ENCODE measurements at regions not wholly inside any gene's neighbourhood (a gene's known extent, or its start where the extent isn't known, plus 50 kb on each side); places are given as distances from the start of the nearest gene placed in this dataset.
"Not testable (repeated sequence)": the region's sequence is repeated elsewhere in the genome, so short reads cannot be mapped to it uniquely, and the experiment has no call there.

DNA sequence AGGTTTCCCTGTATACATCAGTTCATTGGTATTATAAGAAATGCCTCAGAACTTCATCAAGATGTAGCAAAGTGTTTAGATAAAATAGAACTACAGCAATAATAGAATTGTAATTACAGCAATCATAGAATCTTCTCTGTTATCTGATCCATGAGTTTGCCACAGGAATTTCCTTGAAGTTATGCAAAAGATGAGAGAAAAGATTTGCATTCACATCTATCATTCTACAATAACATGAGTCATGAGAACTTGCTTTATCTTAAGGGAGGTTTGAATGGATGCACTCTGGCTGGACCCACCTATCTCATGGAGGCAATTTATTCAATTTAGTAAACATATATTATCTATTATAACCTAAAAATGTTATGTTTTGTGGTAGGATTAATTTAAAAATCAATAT lies 329.8 kb upstream of the EPHA7 start:
- DNase-seq = no peak

DNA sequence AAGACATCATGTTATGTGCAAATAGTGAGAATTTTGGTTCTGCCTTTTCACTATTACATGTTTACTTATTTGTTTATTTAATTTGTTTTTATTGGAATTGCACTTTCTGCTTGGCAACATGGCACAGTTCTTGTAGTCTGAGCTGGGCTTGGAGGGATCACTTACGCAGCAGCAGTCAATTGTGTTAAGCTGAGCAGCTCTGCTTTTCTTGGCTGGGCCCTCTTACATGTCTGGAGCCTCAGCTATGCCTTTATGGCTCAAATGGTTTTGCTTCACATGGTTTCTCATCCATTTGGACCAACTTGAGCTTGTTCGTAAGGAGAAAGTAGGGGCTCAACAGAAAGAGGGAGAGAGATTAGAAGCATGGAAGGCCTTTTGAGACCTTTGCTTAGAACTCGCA lies 327.5 kb upstream of the EPHA7 start:
- DNase-seq = no peak

DNA sequence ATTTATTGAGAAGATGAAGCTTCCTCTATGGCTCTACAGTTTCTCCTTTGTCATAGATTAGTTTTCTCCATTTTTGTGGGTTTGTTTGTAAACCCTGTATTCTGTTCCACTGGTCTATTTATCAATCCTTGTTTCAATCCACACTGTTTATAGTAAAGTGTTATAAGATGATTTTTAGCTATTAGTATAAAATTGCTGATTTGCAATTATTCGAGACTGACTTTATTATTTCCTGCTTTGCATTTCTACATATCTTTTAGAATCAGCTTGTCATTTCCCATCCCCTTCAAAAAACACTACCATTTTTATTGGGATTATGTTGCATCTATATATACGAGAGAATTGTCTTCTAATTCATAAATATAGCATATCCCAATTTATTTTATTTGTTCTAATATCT lies 325.9 kb upstream of the EPHA7 start:
- no peak for DNase-seq

DNA sequence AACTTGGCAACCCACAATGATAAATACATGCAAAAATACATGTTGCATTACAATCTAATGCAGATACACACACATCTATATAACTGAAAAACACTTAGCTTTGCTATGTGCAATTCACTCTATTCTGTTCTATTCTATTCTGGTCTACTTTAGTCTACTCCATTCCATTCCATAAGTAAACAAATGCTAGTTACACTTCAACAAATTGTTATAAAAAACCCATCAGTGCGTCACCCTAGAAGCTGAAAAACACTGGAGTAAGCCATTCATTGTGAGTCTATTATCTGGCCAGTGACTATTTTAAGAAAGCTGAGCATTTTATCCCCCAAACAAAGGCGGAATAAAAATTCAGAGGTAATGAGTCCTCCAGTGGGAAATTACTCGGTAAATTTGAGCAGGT lies 315.7 kb upstream of the EPHA7 start:
- no peak for DNase-seq

DNA sequence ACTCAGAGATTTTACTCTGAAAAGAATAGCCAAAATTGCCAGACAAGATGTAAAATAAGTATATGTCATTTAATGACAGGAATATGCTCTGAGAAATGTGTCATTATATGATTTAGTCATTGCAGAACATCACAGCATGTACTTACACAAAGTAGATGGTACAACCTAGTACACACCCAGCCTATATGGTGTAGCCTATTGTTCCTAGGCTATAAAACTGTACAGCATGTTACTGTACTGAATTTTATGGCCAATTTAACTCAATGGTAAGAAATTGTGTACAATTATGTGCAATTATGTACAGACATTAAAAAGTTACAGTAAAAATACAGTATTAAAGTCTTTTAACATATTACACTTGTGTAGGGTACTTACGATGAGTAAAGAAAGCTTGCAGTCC lies 311.9 kb upstream of the EPHA7 start:
- no peak for DNase-seq

DNA sequence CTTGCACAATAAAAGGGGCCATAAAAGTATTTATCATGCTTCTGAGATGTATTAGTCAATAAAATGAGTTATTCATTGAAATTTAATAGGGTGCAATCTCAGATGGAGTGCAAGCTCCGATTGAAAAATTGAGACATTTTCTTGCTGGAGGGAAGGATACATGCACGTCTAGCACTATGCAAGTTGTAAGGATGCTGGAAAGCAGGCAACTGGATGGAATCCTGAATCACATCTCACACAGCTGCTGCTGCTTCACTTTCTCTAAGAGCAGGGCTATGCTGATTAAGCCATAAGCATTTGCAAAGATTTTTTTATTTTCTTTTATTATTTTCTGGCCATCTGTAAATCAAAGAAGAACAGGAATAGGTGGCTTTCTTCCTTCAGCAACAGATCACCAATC lies 308.8 kb upstream of the EPHA7 start:
- no peak for DNase-seq

DNA sequence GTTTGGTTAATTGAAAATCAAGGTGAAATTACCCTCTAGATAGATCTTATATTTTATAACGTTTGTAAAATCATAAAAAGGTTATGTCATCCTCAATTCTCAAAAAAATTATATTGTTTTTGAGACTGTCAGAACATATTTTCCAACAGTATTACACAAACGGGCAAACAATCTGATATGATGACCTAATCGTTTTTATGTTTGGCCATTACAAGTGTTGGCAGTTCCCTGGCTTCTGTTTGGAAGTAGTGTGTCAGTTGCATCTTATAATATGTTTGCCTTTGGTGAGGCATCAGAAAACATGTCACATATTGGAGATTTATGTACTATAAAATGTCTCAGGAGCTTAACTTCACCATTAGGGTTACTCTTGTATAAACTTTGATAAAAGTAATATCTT lies 308.1 kb upstream of the EPHA7 start:
- DNase-seq = no peak

DNA sequence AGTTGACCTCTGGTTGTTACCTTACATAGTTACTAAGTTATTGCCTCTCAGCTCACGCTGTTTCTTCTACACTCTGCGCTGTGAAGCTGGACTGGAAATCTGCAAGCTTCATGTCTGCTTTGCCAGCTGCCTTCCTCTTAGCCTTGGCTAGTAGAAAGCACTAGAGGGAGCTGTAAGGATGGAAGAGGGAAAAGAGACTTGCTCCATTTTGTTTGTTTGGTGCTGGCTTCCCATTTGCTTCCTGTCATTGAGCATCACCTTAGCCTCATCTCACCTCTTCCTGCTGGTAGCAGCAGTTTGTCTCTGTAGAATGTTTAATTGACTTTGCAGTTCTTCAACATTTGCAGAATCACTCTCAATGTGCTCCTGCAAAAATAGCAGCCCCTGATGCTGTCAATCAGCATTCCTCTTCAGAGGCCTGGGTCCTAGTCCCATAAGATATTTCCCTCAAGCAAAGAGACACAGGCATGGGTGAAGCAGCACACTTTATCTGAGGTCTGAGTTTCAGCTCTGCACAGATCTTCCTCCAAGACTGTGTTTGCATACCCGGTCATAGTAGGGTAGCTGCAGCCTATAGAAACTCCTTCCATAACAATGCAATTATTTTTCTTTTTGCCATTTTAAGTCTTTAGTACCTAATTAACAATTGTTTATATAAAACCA lies 302.2 kb upstream of the EPHA7 start:
- DNase-seq = no peak

DNA sequence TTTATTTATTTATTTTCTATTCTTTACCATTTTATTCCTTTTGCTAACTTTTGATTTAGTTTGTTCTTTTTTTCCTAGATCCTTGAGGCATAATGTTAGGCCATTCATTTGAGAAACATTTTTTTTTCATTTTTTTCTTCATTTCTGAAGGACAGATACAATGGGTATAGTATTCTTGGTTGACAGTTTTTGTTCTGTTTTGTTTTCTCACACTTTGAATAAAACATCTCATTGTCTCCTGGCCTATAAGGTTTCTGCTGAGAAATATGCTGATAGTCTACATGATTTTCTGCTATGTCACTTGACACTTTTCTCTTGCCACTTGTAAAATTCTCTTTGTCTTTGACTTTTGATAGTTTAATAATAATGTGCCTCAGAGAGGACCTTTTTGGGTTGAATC lies 294.6 kb upstream of the EPHA7 start:
- DNase-seq = no peak

DNA sequence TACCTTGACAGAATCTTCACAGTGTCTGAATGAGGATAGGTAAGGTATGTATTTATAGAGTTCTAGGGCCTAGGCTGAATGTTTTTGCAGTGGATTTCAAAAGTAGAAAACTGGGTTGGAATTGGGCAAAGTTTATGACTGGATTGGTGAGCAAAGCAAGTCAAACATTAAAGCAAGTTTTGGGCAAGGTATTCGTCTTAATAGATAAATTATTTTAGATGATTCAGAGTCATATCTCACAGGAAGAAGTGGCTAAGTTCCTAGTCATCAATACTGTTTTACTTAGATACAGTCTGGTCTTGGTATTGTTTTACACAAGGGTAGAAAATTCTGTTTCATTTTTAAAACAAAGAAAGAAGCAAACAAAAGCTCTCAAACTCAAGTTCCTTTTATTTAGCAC lies 284.1 kb upstream of the EPHA7 start:
- DNase-seq = no peak

DNA sequence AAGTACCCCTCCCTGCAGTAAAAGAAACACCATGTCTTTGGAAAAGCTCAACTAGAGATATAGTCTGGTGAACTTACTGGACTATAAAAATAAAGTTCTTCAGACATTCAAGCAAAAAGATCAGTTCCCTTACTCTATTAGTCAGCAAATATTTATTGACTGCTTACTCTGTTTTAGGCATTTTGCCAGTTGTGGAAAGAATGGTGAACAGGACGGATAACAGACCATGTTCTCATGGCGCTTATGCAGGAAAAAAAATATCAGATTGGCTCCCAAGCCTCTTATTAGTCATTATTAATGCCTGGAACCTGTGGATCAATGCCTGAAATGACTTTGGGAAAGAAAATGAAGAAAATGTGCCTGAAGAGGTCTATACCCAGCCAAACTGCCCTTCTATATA lies 282.2 kb upstream of the EPHA7 start:
- DNase-seq = no peak

DNA sequence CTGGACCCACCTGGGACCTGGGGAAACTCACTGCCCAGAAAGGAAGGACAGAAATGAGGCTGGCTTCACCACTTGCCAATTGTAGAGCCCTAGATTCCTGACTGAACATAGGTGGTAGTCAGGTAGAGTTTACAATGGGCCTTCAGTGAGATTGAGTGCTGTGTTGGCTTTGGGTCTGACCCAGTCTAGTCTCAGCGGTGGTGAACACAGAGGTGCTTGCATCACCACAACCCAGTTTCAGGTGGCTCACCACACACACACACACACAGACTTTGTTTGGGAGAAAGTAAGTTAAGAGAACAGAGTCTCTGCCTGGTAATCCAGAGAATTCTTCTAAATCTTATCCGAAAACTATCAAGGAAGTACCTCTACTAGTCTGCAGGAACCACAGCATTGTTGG lies 266.1 kb upstream of the EPHA7 start:
- no peak for DNase-seq

DNA sequence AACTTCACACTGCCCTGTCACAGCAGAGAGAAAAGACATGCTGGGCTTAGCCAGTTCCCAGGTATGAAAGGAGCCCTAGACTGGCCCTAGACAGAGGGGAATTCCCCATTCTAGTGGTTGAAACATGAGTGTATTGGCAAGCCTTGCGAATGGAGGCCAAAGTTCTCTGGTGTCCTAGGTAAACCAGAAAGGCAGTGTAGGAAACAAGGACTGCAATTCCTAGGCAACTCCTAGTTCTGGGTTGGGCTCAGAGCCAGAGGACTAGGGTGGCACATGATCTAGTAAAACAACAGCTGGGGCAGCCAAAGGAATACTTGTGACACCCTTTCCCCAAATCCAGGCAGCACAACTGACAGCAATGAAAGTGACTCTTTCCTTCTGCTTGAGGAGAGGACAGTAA lies 265.0 kb upstream of the EPHA7 start:
- DNase-seq = no peak

DNA sequence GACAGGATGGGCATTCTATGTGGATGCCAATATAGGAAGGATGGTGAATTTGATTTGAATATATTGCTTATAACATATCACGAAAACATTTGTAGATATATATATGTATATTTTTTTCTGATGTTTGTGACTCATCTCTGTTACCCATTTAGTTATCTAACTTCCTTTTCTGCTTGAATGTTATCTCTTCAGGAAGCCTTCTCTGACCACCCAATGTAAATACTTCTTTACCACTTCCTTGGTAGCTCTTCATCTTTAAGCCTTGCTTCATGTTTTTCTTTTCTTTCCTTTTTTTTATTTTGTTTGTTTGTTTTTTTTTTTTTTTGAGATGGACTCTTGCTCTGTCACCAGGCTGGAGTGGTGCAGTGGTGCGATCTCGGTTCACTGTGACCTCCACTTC lies 260.5 kb upstream of the EPHA7 start:
- DNase-seq = no peak

DNA sequence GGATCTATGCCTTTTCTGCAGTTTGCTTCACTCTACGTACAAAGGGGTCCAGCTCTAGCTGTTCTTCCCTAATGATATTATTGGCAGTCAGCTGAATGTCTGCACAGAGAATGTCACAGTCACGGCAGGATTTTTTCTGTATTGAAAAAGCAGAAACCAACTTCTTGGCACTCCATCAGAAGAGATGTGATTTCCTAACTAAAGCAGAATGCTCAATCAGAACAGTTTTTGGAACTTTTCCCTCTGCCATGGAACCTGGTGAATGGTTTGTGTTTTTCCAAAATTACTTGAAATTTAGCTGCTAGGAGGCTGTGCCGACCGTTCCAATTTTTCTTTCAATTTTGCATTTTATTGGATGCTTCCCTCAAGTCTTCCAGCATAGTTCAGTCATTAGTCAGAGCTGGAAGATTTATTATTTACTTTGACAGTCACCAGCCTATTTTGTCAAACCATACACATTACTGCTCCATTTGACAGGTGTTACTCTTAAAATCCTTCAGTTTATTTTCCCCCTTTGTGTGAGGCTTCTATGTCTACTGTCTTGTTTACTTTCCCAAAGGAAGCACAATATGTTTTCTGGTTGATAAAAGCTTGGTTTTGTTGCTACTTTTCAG lies 259.6 kb upstream of the EPHA7 start:
- DNase-seq = no peak

DNA sequence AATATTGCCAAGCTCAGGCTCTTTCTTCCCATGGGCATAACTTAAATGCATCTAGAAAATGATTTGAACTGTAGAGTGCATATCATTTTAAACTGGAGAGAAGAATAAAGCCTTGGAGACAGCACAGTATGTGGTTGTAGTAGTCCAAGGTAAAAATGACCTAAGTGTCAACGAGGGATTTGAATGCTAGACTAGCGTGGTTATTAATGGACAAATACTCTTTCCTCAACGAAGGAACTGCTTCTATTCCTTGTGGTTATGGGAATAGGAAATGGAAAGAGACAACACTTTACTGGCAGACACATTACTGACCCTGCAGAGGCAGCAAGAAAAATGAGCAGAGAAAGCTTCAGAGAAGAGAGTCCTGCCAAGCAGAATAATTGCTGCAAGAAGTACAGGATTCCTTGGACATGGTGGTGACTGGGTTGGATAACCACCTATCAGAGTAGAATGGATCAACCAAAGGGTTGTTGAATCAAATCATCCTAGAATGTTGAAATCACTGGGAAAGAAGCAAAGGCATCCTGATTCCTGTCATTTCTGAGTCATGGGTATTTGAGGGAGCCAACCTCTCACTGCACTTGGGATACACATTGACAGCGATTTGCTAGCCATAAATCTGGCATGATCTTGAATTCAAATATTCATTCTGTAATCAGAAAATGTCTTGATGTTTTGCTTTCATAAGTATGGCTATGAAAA lies 258.1 kb upstream of the EPHA7 start:
- no peak for DNase-seq

DNA sequence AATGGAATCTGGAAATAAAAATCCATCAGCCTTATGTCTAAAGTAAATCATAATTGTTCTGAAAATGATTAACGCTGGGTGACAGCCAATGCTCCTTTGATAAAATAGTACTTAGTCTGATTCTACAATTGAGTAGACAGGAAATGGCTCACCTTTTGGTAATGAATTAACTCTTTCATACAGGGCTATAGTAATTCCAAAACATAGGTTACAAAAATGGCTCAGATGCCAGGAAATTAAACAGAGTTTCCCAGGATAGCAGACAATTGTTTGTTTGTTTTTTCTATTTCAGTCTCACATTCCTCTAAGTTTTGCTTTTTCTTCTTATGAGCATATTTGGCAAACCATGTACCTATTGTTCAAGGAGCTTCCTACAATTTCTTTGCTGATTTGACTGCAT lies 257.2 kb upstream of the EPHA7 start:
- no peak for DNase-seq

DNA sequence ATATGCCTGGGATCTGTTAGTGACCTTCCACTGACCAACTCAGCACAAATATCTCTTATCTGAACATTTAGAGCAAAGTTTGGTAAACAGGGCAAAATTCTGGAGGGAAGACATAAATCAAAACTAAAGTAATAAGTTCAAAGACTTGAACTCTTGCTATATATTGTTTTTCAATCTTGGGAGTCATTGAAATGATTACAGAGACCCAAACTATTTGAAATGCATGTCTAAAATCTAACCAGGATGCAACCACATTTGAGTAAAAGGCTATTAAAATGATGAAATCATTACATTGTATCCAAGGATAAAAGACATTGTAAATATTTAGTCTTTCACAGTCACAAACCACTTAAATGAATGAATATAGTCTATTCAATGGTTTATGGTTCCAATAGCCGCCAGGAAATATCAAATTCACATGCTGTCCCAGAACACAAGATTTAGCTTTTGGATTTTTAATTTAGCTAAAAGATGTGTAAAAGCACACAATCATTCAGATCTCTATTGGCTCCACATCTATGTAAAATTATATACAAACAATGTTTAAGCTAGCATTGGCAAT lies 256.6 kb upstream of the EPHA7 start:
- DNase-seq = no peak

DNA sequence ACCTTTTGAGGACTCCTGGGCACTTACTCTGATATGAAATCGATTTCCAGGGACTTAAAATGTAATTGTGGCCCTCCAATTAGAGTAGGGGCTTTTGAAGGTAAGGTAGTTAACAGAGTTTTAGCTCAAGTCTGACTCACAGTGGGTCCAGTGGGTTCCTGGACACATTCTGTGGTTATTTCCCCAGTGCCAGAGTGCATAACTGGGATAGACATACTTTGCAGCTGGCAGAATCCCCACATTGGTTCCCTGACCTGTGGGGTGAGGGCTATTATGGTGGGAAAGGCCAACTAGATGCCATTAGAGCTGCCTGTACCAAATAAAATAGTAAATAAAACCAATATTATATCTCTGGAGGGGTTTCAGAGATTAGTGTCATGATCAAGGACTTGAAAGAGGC lies 243.8 kb upstream of the EPHA7 start:
- no peak for DNase-seq

DNA sequence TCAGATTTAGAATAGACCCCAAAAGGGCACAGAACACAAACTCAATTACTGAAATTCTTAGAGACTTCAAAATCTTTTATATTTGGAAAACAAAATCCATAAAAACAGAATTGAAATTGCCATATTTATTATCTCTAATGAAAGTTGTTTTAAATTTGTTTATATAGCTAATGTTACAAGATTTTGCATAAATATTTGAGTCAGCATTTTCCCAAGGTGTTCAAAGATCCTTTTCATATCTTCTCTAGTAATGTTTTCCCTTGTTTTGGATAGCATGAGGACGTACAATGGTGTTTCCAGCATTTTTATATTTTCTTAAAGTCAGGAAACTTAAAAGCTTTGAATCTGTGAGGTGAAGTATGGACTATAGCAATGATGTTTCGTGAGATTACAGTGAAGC lies 235.2 kb upstream of the EPHA7 start:
- no peak for DNase-seq

DNA sequence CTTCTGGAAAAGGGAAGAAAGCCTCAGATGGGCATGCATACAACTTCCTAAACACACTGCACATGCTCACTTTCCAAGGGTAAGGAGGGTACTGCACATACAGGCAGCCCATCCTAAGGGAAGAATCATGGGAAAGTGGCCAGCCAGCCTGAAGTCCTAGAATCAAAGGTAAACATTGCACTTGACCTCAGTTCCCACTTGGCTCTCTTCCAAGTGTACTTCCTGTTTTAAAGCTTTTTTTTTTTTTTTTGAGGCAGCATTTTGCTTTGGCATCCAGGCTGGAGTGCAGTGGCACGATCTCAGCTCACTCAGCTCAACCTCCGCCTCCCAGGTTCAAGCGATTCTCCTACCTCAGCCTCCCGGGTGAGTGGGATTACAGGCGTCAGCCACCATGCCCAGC lies 225.3 kb upstream of the EPHA7 start:
- DNase-seq = no peak

DNA sequence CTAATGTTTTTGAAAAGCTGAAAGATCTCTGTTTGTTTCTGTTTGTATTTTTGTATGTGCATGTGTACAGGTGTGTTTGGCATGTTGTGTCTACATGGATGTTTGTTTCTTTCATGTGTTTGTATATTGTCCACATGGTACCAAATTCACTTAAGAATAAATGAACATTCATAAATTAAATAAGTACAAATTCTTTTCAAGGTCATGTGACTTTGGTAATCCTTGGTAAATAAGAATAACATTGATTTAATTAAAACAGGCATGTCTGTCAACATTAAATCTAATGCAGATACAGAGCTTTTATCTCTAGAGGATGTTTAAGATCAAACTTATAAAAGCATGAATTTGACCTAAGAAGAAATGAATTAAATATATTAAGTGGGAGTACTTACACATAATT lies 219.8 kb upstream of the EPHA7 start:
- DNase-seq = no peak

DNA sequence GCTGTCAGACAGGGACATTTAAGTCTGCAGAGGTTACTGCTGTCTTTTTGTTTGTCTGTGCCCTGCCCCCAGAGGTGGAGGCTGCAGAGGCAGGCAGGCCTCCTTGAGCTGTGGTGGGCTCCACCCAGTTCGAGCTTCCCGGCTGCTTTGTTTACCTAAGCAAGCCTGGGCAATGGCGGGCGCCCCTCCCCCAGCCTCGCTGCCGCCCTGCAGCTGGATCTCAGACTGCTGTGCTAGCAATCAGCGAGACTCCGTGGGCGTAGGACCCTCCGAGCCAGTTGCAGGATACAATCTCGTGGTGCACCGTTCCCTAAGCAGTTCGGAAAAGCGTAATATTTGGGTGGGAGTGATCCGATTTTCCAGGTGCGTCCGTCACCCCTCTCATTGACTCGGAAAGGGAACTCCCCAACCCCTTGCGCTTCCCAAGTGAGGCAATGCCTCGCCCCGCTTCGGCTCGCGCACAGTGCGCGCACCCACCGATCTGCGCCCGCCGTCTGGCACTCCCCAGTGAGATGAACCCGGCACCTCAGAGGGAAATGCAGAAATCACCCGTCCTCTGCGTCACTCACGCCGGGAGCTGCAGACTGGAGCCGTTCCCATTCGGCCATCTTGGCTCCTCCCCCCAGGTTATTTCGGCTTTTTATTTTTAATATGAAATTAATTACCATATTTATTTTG lies 217.8 kb upstream of the EPHA7 start:
- DNase-seq = not testable (repeated sequence)

DNA sequence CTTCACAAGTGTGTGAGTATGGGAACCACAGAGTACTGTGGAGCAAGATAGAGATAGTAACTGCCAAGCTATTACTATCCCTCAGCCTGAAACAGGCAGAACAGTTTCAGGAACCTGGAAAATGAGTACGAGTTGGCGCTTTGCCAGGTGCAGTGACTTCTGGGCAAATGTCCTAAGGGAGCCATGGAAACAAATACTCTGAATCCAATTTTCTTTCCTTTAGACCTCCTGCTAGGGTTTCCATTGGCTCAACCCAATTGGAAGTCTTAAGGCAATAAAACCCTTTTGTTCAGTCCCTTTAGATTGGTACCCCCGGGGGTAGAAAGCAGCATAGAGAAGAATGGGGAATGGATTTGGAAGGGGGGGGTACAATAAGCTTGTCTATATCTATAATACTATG lies 205.0 kb upstream of the EPHA7 start:
- DNase-seq = no peak
